ENCODE measurements at regions not wholly inside any gene's neighbourhood (a gene's known extent, or its start where the extent isn't known, plus 50 kb on each side); places are given as distances from the start of the nearest gene placed in this dataset.

DNA sequence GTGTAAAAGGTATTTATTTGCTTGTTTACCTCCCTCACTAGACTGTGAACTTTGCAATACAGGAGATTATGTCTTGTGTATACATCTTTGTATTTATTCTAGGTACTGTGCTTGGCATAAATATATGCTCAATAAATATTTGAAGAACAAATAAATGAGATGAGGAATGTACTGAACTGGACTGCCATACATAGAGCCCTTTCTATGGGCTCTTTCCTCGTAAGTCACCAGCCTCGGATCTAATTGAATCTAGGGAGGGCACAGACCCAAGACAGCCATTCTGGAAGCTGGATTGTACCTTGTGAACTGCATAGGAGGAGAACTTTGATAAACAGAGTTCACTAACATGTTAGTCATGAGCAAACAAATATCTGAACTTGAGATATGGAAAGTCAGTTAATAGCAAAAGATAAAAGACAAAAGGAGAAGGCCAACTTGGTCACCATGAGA, 503.9 kb downstream of the INSC start:
- TF ChIP-seq POLR2A (IDR thresholded peaks at IDR 0.05; ENCODE audit: low read length) = no peak
- no peak for TF ChIP-seq GATA1 (IDR thresholded peaks at IDR 0.05; ENCODE audit: low read depth, low read length)

Data from erythroblast (primary cell).